ENCODE measurements at regions not wholly inside any gene's neighbourhood (a gene's known extent, or its start where the extent isn't known, plus 50 kb on each side); places are given as distances from the start of the nearest gene placed in this dataset.

- no peaks in the 10 kb centered on the region for H3K36me3 Mint-ChIP-seq (ENCODE audit: low read depth)
- no peak overlapping the region for H3K27ac Mint-ChIP-seq
- peaks cover 3% of the 10 kb centered on the region for H3K9me3 Mint-ChIP-seq
- H3K27me3 Mint-ChIP-seq: peaks cover 3% of the 10 kb centered on the region
- no peak overlapping the region for H3K4me3 Mint-ChIP-seq
- no peak for DNase-seq
- H3K4me1 Mint-ChIP-seq: no peaks in the 10 kb centered on the region
- intact Hi-C loops (cut with micrococcal nuclease): no loop called here
Measured at GRCh38 chr4:36011381-36011780, 232.9 kb downstream of the ARAP2 start.

GRCh38 chr4:36012503-36012902 lies 231.8 kb downstream of the ARAP2 start:
- H3K9me3 Mint-ChIP-seq: peaks cover 3% of the 10 kb centered on the region
- H3K4me3 Mint-ChIP-seq: no peak overlapping the region
- no peak overlapping the region for H3K27ac Mint-ChIP-seq
- no peak for DNase-seq
- no peaks in the 10 kb centered on the region for H3K36me3 Mint-ChIP-seq (ENCODE audit: low read depth)
- H3K27me3 Mint-ChIP-seq: peaks cover 3% of the 10 kb centered on the region
- intact Hi-C loops (cut with micrococcal nuclease): no loop called here
- no peaks in the 10 kb centered on the region for H3K4me1 Mint-ChIP-seq

- peaks cover 3% of the 10 kb centered on the region for H3K27me3 Mint-ChIP-seq
- no peaks in the 10 kb centered on the region for H3K4me1 Mint-ChIP-seq
- intact Hi-C loops (cut with micrococcal nuclease): no loop called here
- no peak overlapping the region for H3K4me3 Mint-ChIP-seq
- peaks cover 3% of the 10 kb centered on the region for H3K9me3 Mint-ChIP-seq
- H3K27ac Mint-ChIP-seq: no peak overlapping the region
- no peaks in the 10 kb centered on the region for H3K36me3 Mint-ChIP-seq (ENCODE audit: low read depth)
- no peak for DNase-seq
Measured at GRCh38 chr4:36013206-36013605, 231.1 kb downstream of the ARAP2 start.
